Loucy (cell line): ENCODE measurements at regions not wholly inside any gene's neighbourhood (a gene's known extent, or its start where the extent isn't known, plus 50 kb on each side); places are given as distances from the start of the nearest gene placed in this dataset.

Experiments
- EZH2phosphoT487 ChIP-seq: fragments of 200-600 bp; IDR thresholded peaks from 2 replicates; pipeline ENCODE4 v1.6.1; 2018; ENCODE audit warnings: antibody characterized with exemption, mild to moderate bottlenecking, moderate library complexity, borderline replicate concordance
- TF ChIP-seq, protein P1 (sequence below): fragments of 200-600 bp; sonication (generic); conservative IDR thresholded peaks from 2 replicates; pipeline ENCODE4 v1.5.1; 2014; ENCODE audit warnings: mild to moderate bottlenecking, antibody characterized with exemption, low read length

DNA sequence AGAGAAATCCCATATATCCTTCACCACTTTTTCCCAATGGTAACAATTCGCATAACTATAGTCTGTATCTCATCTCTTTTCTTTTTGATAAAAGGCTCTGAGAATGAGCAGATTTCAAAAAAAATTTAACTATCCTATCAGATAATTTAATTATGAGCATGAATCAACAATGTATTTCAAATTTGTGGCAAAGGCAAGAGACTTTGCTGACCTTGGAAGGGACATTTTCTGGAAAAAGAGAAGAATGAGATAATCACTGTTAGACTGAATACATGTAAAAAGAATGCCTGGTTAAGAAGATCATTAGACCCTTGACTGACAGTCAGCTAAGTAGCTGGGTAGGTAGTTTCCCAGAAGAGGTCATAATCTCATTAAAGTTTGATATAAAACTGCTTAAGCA, 428.4 kb upstream of the XYLT1 start:
- TF ChIP-seq, protein P1, sequence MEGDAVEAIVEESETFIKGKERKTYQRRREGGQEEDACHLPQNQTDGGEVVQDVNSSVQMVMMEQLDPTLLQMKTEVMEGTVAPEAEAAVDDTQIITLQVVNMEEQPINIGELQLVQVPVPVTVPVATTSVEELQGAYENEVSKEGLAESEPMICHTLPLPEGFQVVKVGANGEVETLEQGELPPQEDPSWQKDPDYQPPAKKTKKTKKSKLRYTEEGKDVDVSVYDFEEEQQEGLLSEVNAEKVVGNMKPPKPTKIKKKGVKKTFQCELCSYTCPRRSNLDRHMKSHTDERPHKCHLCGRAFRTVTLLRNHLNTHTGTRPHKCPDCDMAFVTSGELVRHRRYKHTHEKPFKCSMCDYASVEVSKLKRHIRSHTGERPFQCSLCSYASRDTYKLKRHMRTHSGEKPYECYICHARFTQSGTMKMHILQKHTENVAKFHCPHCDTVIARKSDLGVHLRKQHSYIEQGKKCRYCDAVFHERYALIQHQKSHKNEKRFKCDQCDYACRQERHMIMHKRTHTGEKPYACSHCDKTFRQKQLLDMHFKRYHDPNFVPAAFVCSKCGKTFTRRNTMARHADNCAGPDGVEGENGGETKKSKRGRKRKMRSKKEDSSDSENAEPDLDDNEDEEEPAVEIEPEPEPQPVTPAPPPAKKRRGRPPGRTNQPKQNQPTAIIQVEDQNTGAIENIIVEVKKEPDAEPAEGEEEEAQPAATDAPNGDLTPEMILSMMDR = no peak
- no peak for TF ChIP-seq EZH2phosphoT487
